DOHH2 (cell line): ENCODE measurements at regions not wholly inside any gene's neighbourhood (a gene's known extent, or its start where the extent isn't known, plus 50 kb on each side); places are given as distances from the start of the nearest gene placed in this dataset.

Experiments
- CTCF ChIP-seq: fragments of 200-600 bp; sonication (generic); IDR thresholded peaks from one replicate; pipeline ENCODE4 v1.5.1; 2014; ENCODE audit warnings: antibody characterized with exemption, mild to moderate bottlenecking, low read depth, low read length; ENCODE audit not compliant: poor library complexity, severe bottlenecking
- EZH2phosphoT487 ChIP-seq: fragments of 200-600 bp; sonication (generic); IDR thresholded peaks from 2 replicates; pipeline ENCODE4 v1.6.1; 2017; ENCODE audit warnings: borderline replicate concordance, mild to moderate bottlenecking, antibody characterized with exemption, low read length, moderate library complexity, mixed read lengths

GRCh38 chr6:27770724-27771123 lies 141.5 kb downstream of the OR2B2 start:
- TF ChIP-seq CTCF: no peak
- TF ChIP-seq EZH2phosphoT487: no peak
